Natural killer cell (primary cell): ENCODE measurements at regions not wholly inside any gene's neighbourhood (a gene's known extent, or its start where the extent isn't known, plus 50 kb on each side); places are given as distances from the start of the nearest gene placed in this dataset.

Experiments
- ATAC-seq, 3 donors: fragments of 150-1000 bp in 2 of 3; fragments of 200-7000 bp in 1 of 3; cut with Tn5 transposase; 1 replicate in 1 of 3; 2 replicates in 2 of 3; pipeline ENCODE4 v1.10.0; 2021; ENCODE audit warnings: mild to moderate bottlenecking in 2 of 3, moderate library complexity in 2 of 3
- DNase-seq, 2 donors: peaks; one replicate each; pipeline versions ENCODE4 v3.0.0 to v3.0.0-alpha.2; 2013 to 2021; ENCODE audit warnings: mixed read lengths in 1 of 2
- H3K27ac ChIP-seq: one replicate; pipeline ENCODE4 v1.5.1; 2013; ENCODE audit warnings: mild to moderate bottlenecking, low read length
- H3K27me3 ChIP-seq: one replicate; pipeline ENCODE4 v1.6.1; 2013; ENCODE audit warnings: low read length; ENCODE audit not compliant: control insufficient read depth, insufficient read depth
- H3K36me3 ChIP-seq: one replicate; pipeline ENCODE4 v1.6.1; 2013; ENCODE audit warnings: low read length; ENCODE audit not compliant: control insufficient read depth, insufficient read depth
- H3K4me1 ChIP-seq: one replicate; pipeline ENCODE4 v1.6.1; 2013; ENCODE audit warnings: low read length; ENCODE audit not compliant: control insufficient read depth, insufficient read depth
- H3K4me3 ChIP-seq: one replicate; pipeline ENCODE4 v1.5.1; 2013; ENCODE audit warnings: low read length
- H3K9me3 ChIP-seq: one replicate; pipeline ENCODE4 v1.6.1; 2013; ENCODE audit warnings: low read length; ENCODE audit not compliant: control insufficient read depth, insufficient read depth
- H3K27ac Mint-ChIP-seq, 2 donors: one replicate each; pipeline ENCODE4 v1.8.0; 2022; ENCODE audit warnings: mild to moderate bottlenecking in 2 of 2, mixed read lengths in 2 of 2, moderate library complexity in 1 of 2
- H3K27me3 Mint-ChIP-seq, 2 donors: one replicate each; pipeline ENCODE4 v1.8.0; 2022; ENCODE audit warnings: low read depth in 2 of 2, mixed read lengths in 2 of 2
- H3K36me3 Mint-ChIP-seq: one replicate; pipeline ENCODE4 v1.8.0; 2022; ENCODE audit warnings: mixed read lengths
- H3K4me1 Mint-ChIP-seq, 2 donors: one replicate each; pipeline ENCODE4 v1.8.0; 2022; ENCODE audit warnings: mixed read lengths in 2 of 2
- H3K4me3 Mint-ChIP-seq: one replicate; pipeline ENCODE4 v1.8.0; 2022; ENCODE audit warnings: mild to moderate bottlenecking, moderate library complexity, mixed read lengths
- H3K9me3 Mint-ChIP-seq, 2 donors: one replicate each; pipeline ENCODE4 v1.8.0; 2022; ENCODE audit warnings: mixed read lengths in 2 of 2
- CTCF ChIP-seq: fragments of 200-600 bp; IDR thresholded peaks from one replicate; pipeline ENCODE4 v1.8.0; 2022; ENCODE audit warnings: antibody characterized with exemption
- WGBS: methylation state at CpG from one replicate; pipeline ENCODE4 v1.1.7; 2013; ENCODE audit warnings: missing lambda C conversion rate; ENCODE audit not compliant: insufficient coverage; 5-methylcytosine and 5-hydroxymethylcytosine counted together
- intact Hi-C: fragments of 100-400 bp; cut with micrococcal nuclease; formaldehyde crosslinking; loops from one replicate; pipeline ENCODE4 v1.14.2; 2022

- Mint-ChIP-seq H3K36me3 (no peaks in the 10 kb centered on the region), H3K27ac (no peak overlapping the region), H3K27me3 (no peaks in the 10 kb centered on the region), H3K4me3 (no peak overlapping the region), H3K4me1 (no peaks in the 10 kb centered on the region), H3K9me3 (no peaks in the 10 kb centered on the region)
- no peaks in the 10 kb centered on the region for H3K36me3 ChIP-seq
- H3K27ac ChIP-seq, result no peak overlapping the region
- H3K4me1 ChIP-seq, result no peaks in the 10 kb centered on the region
- DNase-seq (no peak), ATAC-seq (no peak)
- WGBS, result 72% methylated on average over 4 of the region's 4 CpGs
- no peak overlapping the region for H3K4me3 ChIP-seq
- H3K27me3 ChIP-seq, result no peaks in the 10 kb centered on the region
- H3K9me3 ChIP-seq, result no peaks in the 10 kb centered on the region
- no peak for TF ChIP-seq CTCF
- intact Hi-C loops, result no loop called here
Observed at GRCh38 chr10:84029840-84030239, 109.5 kb upstream of the GHITM start.

- ATAC-seq (no peak), DNase-seq (no peak)
- H3K4me3 Mint-ChIP-seq, result no peak overlapping the region
- H3K4me1 Mint-ChIP-seq, result no peaks in the 10 kb centered on the region
- Histone ChIP-seq H3K36me3 (no peaks in the 10 kb centered on the region), H3K27ac (no peak overlapping the region), H3K4me1 (no peaks in the 10 kb centered on the region), H3K4me3 (no peak overlapping the region), H3K27me3 (no peaks in the 10 kb centered on the region), H3K9me3 (no peaks in the 10 kb centered on the region)
- intact Hi-C loops, result no loop called here
- H3K36me3 Mint-ChIP-seq, result no peaks in the 10 kb centered on the region
- H3K27ac Mint-ChIP-seq, result no peak overlapping the region
- no peaks in the 10 kb centered on the region for H3K9me3 Mint-ChIP-seq
- no peak for TF ChIP-seq CTCF
- WGBS, result 90% methylated on average over 1 of the region's 2 CpGs
- H3K27me3 Mint-ChIP-seq, result peaks cover 8 to 11% of the 10 kb centered on the region in 2 donors
Observed at GRCh38 chr10:84038035-84038434, 101.3 kb upstream of the GHITM start.

- intact Hi-C loops, result no loop called here
- 97% methylated on average over 3 of the region's 5 CpGs for WGBS
- H3K4me3 Mint-ChIP-seq, result no peak overlapping the region
- H3K36me3 Mint-ChIP-seq, result no peaks in the 10 kb centered on the region
- Histone ChIP-seq H3K36me3 (no peaks in the 10 kb centered on the region), H3K27ac (no peak overlapping the region), H3K27me3 (no peaks in the 10 kb centered on the region), H3K4me1 (no peaks in the 10 kb centered on the region), H3K9me3 (no peaks in the 10 kb centered on the region), H3K4me3 (no peak overlapping the region)
- no peaks in the 10 kb centered on the region for H3K4me1 Mint-ChIP-seq
- no peaks in the 10 kb centered on the region for H3K9me3 Mint-ChIP-seq
- no peak overlapping the region for H3K27ac Mint-ChIP-seq
- ATAC-seq (no peak), DNase-seq (no peak)
- TF ChIP-seq CTCF, result no peak
- peaks cover 8 to 11% of the 10 kb centered on the region in 2 donors for H3K27me3 Mint-ChIP-seq
Observed at GRCh38 chr10:84039957-84040356, 99.4 kb upstream of the GHITM start.

GRCh38 chr10:84047258-84048010 lies 91.9 kb upstream of the GHITM start:
- intact Hi-C loops, result no loop called here
- 83% methylated on average over 3 of the region's 3 CpGs for WGBS
- peaks cover 0 to 7% of the 10 kb centered on the region in 2 donors for H3K9me3 Mint-ChIP-seq

More at GRCh38 chr10:84047258-84048010, 91.9 kb upstream of the GHITM start:
- Mint-ChIP-seq H3K27ac (no peak overlapping the region), H3K4me3 (no peak overlapping the region), H3K4me1 (no peaks in the 10 kb centered on the region), H3K36me3 (no peaks in the 10 kb centered on the region), H3K27me3 (peaks cover 6 to 22% of the 10 kb centered on the region in 2 donors)
- Histone ChIP-seq H3K4me1 (no peaks in the 10 kb centered on the region), H3K27me3 (no peaks in the 10 kb centered on the region), H3K27ac (no peak overlapping the region), H3K36me3 (no peaks in the 10 kb centered on the region), H3K4me3 (no peak overlapping the region), H3K9me3 (no peaks in the 10 kb centered on the region)
- no peak for TF ChIP-seq CTCF
- no peak for DNase-seq
- ATAC-seq, result no peak
